HG03280 (cell line): ENCODE measurements at regions not wholly inside any gene's neighbourhood (a gene's known extent, or its start where the extent isn't known, plus 50 kb on each side); places are given as distances from the start of the nearest gene placed in this dataset.

Experiments used
- ATAC-seq: cut with Tn5 transposase; IDR thresholded peaks from one replicate; pipeline ENCODE4 v1.9.1; 2021; ENCODE audit warnings: mild to moderate bottlenecking, moderate library complexity; ENCODE audit not compliant: unreplicated experiment

DNA sequence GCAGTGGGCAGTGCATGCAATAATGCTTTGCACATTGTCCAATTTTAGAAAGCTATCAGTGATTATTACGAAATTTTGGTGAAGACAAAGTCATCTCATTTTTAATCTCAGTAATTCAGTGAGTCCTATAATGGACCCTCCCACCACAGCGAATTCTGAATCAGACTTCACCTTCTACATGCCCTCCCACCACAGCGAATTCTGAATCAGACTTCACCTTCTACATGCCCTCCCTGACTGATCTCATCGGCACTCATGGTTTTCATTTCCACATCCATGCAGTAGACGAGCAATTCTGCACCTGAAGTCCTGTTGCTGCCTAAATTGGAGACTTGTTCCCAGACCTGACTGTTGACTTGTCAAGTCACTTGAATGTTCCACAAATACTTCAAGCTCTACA is 522.3 kb downstream of the EIPR1 start:
- no peak for ATAC-seq

DNA sequence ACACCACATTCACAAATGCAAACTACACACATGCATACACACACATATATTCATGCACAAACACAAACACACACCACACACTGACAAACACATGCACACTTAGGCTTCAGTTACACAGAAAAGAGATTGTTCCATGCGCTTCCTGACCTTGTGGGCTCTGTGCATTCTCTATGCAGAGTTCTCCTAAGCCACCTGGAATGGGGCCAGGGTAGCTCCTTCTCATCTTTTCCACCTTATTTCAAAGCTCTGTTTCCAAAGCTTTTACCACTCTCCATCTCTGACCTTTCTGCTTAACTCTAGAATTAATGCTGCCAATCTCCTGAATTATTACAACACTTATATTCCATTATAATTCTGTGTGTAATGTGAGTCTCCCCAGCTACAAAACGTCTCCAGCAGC is 522.3 kb upstream of the MYT1L start:
- no peak for ATAC-seq

DNA sequence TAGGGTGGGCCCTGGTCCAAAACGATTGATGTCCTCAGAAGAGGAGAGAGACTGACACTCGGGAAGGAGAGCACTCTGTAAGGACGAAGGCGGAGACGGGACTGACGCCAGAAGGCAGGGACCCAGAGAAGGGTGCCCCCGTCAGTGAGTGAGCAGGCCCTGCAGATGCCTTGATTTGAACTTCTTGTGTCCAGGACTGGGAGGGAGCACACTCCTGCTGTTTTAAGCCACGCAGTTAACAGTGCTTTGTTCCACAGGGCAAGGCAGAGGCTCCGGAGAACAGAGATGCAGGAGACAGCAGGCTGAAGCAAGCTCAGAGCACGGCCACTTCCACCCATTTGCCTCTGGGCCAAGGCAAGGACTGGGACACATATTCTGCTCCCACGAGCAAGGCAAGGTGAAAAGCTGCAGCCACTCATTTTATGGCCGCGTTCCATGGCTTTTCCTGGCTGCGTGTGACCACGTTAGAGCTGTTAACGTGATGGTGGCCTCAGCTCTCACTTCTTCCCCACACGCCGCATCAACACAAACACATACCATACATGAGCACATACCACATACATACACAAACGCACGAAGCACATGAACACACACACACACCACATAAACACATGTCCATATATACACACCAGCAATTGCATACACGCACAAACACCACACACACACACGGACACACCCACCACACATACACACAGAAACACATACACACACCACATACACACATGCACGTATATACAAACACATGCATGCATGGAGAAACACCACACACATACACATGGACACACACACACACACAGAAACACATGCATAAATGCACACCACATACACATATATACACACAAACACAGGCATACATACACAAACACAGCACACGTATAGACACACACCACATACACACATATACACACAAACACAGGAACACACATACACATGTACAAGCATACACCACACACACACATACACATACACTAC is 521.0 kb upstream of the MYT1L start:
- no peak for ATAC-seq

- no peak for ATAC-seq
These were observed 520.2 kb upstream of the MYT1L start for GRCh38 chr2:2851316-2851715.

DNA sequence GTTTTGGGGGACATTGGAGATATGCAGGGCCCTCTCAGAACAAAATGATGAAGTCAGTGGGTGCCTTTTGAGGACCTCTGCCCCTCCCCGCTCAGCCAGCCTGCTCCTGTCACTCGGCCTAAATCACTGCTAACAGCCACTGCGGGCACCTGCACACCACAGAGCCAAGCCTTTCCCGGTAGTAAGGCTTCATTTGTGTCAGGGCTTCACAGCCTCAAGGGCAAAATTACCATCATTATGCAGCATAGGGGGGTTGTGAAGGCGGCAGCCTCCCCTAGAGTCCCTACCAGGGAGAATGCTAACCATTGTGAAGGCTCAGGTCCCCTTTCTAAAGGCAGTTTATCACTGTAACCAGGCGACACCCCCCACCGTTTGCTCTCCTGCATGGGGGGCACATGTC is 519.8 kb upstream of the MYT1L start:
- ATAC-seq: no peak

DNA sequence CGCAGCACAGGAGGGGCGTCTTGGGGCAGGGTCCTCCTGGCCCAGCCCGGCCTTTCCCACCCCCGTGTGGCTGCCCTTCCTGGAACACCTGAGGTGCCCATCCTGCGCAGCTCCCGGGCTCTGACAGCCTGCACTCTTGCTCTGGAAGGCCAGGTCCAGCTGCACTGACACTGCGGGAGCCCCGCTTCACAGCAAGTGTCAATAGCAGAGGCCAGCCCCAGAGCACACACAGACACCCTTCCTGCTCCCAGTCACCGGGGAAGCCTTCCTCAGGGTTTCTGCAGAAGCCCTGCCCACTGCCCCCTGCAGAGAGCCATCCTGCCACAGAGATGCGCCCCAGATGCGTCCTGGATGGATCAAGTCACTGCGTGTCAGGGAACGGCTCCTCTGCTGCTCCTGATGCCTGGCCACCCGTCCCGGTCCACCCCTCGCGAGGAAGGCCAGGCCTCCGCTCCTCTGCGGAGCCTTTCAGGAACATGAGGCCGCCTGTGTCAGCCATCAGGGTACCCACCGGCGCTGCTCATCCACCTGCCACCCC is 519.2 kb upstream of the MYT1L start:
- no peak for ATAC-seq

DNA sequence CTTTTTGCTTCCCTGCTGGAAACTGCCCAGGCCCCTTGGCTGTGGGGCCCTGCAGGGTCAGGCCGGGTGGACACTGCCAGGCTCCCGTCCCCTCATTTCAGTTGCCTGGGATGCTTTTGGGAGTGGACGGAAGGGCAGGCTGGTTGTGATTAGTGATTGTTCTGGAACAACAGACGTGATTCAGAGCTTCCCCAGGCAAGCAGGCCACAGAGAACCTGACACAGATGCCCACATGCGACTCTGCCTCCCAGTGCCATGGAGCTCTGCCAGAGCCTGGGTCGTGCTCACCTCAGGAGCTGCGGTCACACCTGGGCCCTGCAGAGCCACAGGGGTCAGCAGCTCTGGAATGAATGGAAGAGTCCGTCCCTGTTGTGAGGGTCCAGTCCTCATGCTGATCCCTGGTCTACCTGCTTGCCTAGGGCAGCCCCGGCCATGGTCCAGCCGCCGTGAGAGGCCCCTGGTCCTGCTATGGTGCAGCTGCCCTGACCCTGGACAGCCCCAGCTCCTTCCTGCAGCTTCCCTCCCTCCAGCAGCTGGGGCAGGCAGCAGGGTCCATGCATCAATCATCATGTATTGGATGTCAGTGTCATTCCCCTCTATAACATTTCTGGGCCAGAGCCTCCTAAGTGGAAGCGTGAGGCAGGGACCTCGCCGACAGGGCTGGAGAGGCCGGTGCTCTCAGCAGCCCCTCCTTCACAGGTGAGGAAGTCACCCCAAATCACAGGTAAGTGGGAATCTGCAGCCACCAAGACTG is 518.6 kb upstream of the MYT1L start:
- ATAC-seq: no peak

DNA sequence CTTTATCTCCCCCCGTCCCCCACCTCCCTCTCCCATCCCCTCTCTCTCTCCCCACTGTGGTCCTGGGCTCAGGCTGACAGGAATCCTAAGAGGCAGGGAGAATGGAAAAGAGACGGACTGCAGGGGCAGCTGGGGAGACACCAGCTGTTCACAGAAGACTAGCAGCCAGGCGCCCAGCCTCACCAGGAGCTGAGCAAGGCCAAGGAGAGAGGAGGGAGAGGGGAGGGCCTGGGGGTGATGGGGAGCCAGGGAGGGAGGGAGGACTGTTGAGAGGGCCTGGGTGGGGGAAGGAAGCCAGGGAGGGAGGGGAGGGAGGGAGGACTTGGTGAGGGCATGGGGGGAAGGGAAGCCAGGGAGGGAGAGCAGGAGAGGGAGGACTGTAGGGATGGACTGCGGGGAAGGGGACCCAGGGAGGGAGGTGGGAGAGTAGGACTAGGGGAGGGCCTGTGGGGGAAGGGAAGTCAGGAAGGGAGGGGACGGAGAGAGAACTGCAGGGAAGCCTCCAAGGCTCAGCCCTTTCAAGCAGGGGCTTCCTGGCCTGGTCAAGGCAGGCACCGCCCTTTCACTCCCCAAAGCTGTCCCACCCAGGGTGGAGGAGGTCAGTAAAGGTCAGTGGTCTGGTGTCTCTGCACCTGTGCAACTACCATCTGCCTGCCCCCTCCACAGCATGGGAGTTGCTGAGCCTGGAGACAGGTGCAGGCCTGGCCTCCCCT is 517.7 kb upstream of the MYT1L start:
- no peak for ATAC-seq

GRCh38 chr2:2848198-2848597 is 517.1 kb upstream of the MYT1L start:
- no peak for ATAC-seq

DNA sequence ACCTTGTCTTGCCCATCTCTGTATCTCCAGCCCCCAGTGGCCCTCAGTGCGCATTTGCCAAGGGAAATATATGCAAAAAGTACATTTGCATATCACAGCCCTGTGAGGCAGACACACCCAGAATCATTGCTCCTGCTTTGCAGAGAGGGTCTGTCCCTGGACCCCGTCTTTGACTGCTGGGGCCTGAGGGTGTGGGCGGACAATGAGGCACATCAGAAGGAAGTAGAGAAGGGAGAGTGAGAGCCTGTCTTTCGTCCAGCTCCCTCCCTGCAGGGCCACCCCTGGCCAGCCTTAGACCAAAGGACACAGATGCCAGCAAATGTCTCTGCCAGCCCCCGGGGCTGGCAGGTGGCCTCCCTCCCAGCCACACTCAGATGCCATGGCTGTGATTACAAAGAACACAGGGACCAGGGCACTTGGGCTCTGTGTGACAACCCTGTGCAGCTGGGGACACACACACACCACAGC is 516.2 kb upstream of the MYT1L start:
- no peak for ATAC-seq

DNA sequence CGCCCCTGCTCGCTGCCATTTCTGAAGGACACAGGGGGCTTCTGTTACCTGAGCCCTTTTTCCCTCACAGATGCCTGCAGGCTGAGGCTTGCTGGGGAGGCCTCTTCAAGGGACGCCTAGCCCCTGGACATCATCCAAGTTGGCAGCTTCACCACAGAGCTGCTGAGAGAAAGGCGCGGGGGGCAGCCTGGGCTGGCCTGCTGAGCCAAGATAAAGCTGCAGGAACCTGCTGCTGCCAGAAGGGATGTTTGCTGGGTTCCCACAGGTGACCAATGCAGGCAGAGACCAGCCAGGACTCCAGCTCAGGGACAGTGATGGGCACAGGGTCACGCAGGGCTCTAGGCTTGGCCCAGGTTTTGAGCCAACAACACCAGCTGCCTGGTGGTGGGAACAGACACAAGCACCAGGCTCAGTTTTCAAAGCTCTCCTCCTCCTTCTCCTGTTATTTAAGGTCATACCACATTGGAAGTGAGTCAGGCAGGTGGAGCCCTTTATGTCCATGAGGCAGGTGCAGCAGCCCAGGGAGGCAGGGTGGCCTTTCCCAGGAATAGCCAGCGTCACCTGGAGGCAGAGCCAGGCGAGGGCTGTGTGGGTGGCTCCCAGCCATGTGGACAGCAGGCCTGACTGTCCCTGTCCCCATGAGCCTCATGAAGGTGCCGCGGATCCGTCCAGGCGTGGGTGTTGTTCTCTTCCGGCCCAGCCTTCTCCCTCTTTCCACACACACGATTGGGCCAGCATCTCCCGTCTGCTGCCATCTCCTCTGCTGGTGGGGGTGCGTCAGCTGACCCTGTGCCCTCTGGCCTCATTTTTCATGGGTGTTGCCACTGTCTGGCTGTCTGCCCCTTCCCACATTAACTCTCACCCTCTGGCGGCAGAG is 515.5 kb upstream of the MYT1L start:
- ATAC-seq: no peak

GRCh38 chr2:2845806-2846315 is 514.8 kb upstream of the MYT1L start:
- ATAC-seq: no peak

GRCh38 chr2:2845267-2845666 is 514.2 kb upstream of the MYT1L start:
- ATAC-seq: no peak

GRCh38 chr2:2843969-2844548 is 513.0 kb upstream of the MYT1L start:
- no peak for ATAC-seq

- no peak for ATAC-seq
These were observed 511.4 kb upstream of the MYT1L start for GRCh38 chr2:2842466-2842865.

DNA sequence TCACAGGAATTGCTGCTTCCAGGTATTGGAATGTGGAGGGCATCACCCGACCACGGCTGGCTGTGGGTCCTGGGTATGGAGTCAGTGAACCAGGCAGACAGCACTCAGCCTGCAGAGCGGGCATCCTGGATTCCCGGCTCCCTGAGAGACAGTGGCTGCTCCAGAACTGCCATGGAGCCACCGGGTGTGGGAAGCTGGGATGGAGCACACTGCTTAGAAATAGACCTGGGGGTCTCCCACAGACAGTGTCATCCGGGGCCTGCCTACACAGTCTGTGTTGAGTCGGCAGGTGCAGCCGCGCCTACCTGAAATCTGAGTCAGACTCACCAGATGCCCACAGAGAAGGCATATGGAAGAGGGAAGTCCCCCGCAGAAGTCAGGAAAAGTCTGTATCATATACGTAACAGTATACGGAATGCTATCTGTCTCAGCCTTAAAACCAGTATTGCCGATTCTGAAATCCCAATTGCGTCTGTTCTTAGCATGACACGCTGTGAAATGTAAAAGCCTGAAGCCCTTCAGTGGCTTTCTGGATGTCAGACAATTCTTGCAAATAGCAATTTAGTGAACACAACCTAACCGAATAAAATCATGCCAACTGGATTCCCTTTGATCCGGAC is 509.7 kb upstream of the MYT1L start:
- no peak for ATAC-seq

- no peak for ATAC-seq
These were observed 508.9 kb upstream of the MYT1L start for GRCh38 chr2:2839782-2840531.

- ATAC-seq: no peak
These were observed 508.3 kb upstream of the MYT1L start for GRCh38 chr2:2839393-2839781.

DNA sequence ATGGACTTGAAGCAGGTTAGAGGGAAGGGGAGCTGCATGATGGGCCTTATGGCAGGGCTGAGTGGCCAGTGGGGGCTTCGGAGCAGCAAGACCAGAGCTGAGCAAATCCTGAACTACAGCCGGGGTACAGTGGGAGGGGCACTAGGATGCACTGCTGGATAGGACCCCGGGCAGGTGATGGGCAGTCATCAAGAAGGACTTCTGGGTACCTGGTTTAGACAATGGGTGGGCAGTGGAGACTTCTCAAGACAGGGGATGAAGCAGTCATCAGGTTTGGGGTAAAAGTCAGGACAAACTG is 507.4 kb upstream of the MYT1L start:
- ATAC-seq: no peak
